OCI-LY7 (cell line): ENCODE measurements at regions not wholly inside any gene's neighbourhood (a gene's known extent, or its start where the extent isn't known, plus 50 kb on each side); places are given as distances from the start of the nearest gene placed in this dataset.

Experiments used
- BruUV-seq: library from RNA; stranded (reverse); fragments of 400-500 nt; replicated peaks from 2 replicates; lab custom pipeline; 2021; lab: Mats Ljungman, UMichigan
- CTCF ChIA-PET: fragments of 300-600 bp; sonication (Branson Sonifier 250); formaldehyde crosslinking; loops from one replicate; lab custom pipeline; 2022; ENCODE audit warnings: antibody characterized with exemption; ENCODE audit not compliant: unreplicated experiment; lab: Charles Lee
- POLR2A ChIA-PET: fragments of 300-600 bp; sonication (Branson Sonifier 250); formaldehyde crosslinking; loops from one replicate; lab custom pipeline; 2022; ENCODE audit warnings: antibody characterized with exemption; lab: Charles Lee
- DNase-seq: peaks from one replicate; pipeline ENCODE4 v3.0.0-alpha.2; 2015; ENCODE audit warnings: low spot score
- H2AFZ ChIP-seq: fragments of 200-600 bp; sonication (generic), shearing (Covaris generic); 2 replicates; pipeline ENCODE4 v1.6.1; 2014; ENCODE audit warnings: mild to moderate bottlenecking, antibody characterized with exemption, low read length, moderate library complexity
- H3K27ac ChIP-seq: fragments of 200-600 bp; sonication (generic); 2 replicates; pipeline ENCODE4 v1.5.1; 2014; ENCODE audit warnings: mixed run types, low read depth, mild to moderate bottlenecking, moderate library complexity, low read length, inconsistent platforms; ENCODE audit not compliant: poor library complexity, severe bottlenecking
- H3K36me3 ChIP-seq: fragments of 200-600 bp; sonication (generic); 2 replicates; pipeline ENCODE4 v1.6.1; 2014; ENCODE audit warnings: mild to moderate bottlenecking, antibody characterized with exemption, low read length, moderate library complexity, mixed read lengths; ENCODE audit not compliant: insufficient read depth
- H3K4me1 ChIP-seq: fragments of 200-600 bp; sonication (generic); 2 replicates; pipeline ENCODE4 v1.5.1; 2014; ENCODE audit warnings: mild to moderate bottlenecking, low read length; ENCODE audit not compliant: insufficient read depth, poor library complexity, severe bottlenecking
- H3K4me2 ChIP-seq: fragments of 200-600 bp; sonication (generic); 2 replicates; pipeline ENCODE4 v1.6.1; 2014; ENCODE audit warnings: mild to moderate bottlenecking, low read length
- H3K4me3 ChIP-seq: fragments of 200-600 bp; sonication (generic); 2 replicates; pipeline ENCODE4 v1.5.1; 2014; ENCODE audit warnings: mild to moderate bottlenecking, low read depth, low read length; ENCODE audit not compliant: poor library complexity, severe bottlenecking
- H3K79me2 ChIP-seq: fragments of 200-600 bp; sonication (generic); 2 replicates; pipeline ENCODE4 v1.6.1; 2016; ENCODE audit warnings: low read depth, mild to moderate bottlenecking, low read length, moderate library complexity, mixed read lengths; ENCODE audit not compliant: insufficient read depth
- H3K9me2 ChIP-seq: fragments of 200-600 bp; sonication (generic); 2 replicates; pipeline ENCODE4 v1.6.1; 2016; ENCODE audit warnings: mild to moderate bottlenecking, low read length, mixed read lengths; ENCODE audit not compliant: insufficient read depth
- H3K9me3 ChIP-seq: fragments of 200-600 bp; sonication (generic); 2 replicates; pipeline ENCODE4 v1.6.1; 2014; ENCODE audit warnings: mild to moderate bottlenecking, mixed run types, low read length, mixed read lengths
- H4K20me1 ChIP-seq: fragments of 200-600 bp; sonication (generic); 2 replicates; pipeline ENCODE4 v1.6.1; 2014; ENCODE audit warnings: mild to moderate bottlenecking, antibody characterized with exemption, low read length, moderate library complexity, mixed read lengths; ENCODE audit not compliant: insufficient read depth
- EZH2phosphoT487 ChIP-seq: fragments of 200-600 bp; sonication (generic); IDR thresholded peaks from 2 replicates; pipeline ENCODE4 v1.6.1; 2018; ENCODE audit warnings: low read depth, borderline replicate concordance, mild to moderate bottlenecking, mixed run types, antibody characterized with exemption, low read length, moderate library complexity, mixed read lengths
- intact Hi-C: fragments of 100-400 bp; cut with micrococcal nuclease; formaldehyde crosslinking; loops from one replicate; pipeline ENCODE4 v1.10.0; 2022; ENCODE audit not compliant: unreplicated experiment
- TF ChIP-seq, protein P1 (sequence below): fragments of 200-600 bp; sonication (generic); conservative IDR thresholded peaks from 2 replicates; pipeline ENCODE4 v1.5.1; 2014; ENCODE audit warnings: mild to moderate bottlenecking, antibody characterized with exemption, low read length, moderate library complexity, mixed read lengths

DNA sequence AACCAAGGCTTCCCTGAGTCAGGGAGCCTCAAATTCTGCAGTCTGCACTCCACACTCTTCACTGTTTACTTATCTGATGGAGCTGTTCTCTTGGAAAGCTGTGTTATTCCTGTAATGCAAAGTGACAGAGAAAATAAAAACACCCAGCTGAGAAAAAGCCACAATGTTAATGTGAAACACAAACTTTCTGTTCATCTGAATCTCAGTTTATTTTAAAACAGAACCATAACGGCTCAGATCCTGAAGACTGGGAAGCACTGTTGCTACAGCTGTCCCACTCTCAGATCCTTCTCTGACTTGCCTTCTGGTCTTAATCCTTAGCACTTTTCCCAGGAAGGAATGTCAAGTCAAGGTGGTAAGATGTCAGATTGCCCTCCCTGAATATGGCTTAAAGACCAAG lies 736.6 kb downstream of the DHX35 start:
- H3K9me2 ChIP-seq, result no peaks in the 10 kb centered on the region
- H3K4me3 ChIP-seq, result no peak overlapping the region
- H3K9me3 ChIP-seq, result no peaks in the 10 kb centered on the region
- ChIA-PET CTCF (no interaction called here), POLR2A (no interaction called here)
- H2AFZ ChIP-seq, result no peak overlapping the region
- no peak overlapping the region for H3K27ac ChIP-seq
- no peaks in the 10 kb centered on the region for H3K4me1 ChIP-seq
- no peak for DNase-seq
- no peak for TF ChIP-seq EZH2phosphoT487
- TF ChIP-seq, protein P1, sequence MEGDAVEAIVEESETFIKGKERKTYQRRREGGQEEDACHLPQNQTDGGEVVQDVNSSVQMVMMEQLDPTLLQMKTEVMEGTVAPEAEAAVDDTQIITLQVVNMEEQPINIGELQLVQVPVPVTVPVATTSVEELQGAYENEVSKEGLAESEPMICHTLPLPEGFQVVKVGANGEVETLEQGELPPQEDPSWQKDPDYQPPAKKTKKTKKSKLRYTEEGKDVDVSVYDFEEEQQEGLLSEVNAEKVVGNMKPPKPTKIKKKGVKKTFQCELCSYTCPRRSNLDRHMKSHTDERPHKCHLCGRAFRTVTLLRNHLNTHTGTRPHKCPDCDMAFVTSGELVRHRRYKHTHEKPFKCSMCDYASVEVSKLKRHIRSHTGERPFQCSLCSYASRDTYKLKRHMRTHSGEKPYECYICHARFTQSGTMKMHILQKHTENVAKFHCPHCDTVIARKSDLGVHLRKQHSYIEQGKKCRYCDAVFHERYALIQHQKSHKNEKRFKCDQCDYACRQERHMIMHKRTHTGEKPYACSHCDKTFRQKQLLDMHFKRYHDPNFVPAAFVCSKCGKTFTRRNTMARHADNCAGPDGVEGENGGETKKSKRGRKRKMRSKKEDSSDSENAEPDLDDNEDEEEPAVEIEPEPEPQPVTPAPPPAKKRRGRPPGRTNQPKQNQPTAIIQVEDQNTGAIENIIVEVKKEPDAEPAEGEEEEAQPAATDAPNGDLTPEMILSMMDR, result no peak
- intact Hi-C loops, result no loop called here
- no peaks in the 10 kb centered on the region for H3K36me3 ChIP-seq
- no peaks in the 10 kb centered on the region for H3K79me2 ChIP-seq
- H4K20me1 ChIP-seq, result no peaks in the 10 kb centered on the region
- no peak overlapping the region for H3K4me2 ChIP-seq
- BruUV-seq, result no TSS peak

DNA sequence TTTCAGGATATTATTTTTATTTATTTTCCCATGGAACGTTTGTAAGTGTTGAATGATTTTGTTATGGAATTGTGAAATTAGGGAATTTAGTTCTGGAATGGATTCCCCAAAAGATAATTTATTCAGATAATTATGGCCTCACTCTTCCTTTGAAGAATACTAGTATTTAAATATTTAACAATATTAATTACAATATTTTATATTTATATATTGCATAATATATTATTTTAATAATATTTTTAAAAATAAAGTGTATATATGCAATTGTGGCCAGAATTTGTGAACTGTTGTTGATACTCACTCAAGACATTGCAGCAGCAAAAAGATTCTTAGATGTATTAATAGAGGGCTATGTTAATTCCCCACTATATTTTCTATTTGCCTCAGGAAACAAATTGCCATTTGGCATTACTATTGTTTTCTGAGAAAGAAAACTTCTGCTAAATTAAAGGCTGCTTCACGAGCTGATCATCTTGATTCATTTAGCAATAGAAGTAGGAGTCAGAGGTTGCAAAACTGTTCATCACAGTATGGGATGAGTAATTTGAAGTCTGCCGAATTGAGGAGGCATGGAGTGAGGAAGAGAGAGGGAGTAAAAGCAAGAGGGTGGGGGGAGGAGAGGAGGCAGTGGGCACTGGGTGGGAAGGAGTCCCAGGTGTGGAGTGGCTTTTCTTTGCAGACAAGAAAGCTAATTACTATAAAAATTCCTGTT lies 729.2 kb downstream of the DHX35 start:
- POLR2A ChIA-PET, result no interaction called here
- no peak overlapping the region for H3K4me2 ChIP-seq
- no peak for DNase-seq
- no peaks in the 10 kb centered on the region for H3K9me2 ChIP-seq
- H3K9me3 ChIP-seq, result no peaks in the 10 kb centered on the region
- H4K20me1 ChIP-seq, result no peaks in the 10 kb centered on the region
- intact Hi-C loops, result no loop called here
- no peaks in the 10 kb centered on the region for H3K79me2 ChIP-seq
- BruUV-seq, result no TSS peak
- no peak overlapping the region for H3K4me3 ChIP-seq
- no peak overlapping the region for H3K27ac ChIP-seq
- CTCF ChIA-PET, result no interaction called here
- H2AFZ ChIP-seq, result no peak overlapping the region
- H3K36me3 ChIP-seq, result no peaks in the 10 kb centered on the region
- no peak for TF ChIP-seq EZH2phosphoT487
- TF ChIP-seq, protein P1, result no peak
- H3K4me1 ChIP-seq, result no peaks in the 10 kb centered on the region

DNA sequence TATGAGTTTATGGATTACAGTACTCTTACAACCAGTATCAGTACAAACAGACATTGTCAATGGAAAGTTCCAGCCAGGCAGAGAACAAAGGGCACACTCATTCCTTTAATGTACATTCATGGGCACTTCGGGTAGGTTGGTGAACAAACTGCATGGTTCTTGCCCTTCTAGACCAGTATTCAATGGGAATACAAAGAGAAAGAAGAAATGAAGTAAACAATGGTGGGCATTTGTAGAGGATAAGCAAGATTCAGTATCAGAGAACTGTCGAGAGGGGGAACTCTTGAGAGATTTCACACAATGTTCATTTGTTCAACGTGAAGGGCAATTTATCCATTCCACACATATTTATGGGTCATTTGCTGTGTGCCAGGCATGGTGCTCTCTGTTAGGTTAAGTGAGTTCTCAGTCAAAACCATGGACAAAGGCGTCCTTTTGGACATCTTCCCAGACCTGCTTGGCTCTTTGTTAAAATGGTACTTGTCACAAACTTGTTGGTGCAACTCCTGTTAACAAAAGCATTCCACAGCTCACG lies 714.8 kb downstream of the DHX35 start:
- H3K4me3 ChIP-seq, result no peak overlapping the region
- TF ChIP-seq, protein P1, result peak; percentile 57
- TF ChIP-seq EZH2phosphoT487, result no peak
- ChIA-PET POLR2A (interaction anchor here (0.6 to 0.7 kb wide), 2 partner anchors 16 to 743 kb away, joined by 3 read pairs; no protein-coding TSS in a partner anchor), CTCF (no interaction called here)
- H4K20me1 ChIP-seq, result no peaks in the 10 kb centered on the region
- no peaks in the 10 kb centered on the region for H3K9me3 ChIP-seq
- no TSS peak for BruUV-seq
- no peak overlapping the region for H3K27ac ChIP-seq
- no peaks in the 10 kb centered on the region for H3K36me3 ChIP-seq
- no peak overlapping the region for H3K4me2 ChIP-seq
- no peak for DNase-seq
- H3K9me2 ChIP-seq, result no peaks in the 10 kb centered on the region
- no peak overlapping the region for H2AFZ ChIP-seq
- H3K4me1 ChIP-seq, result no peaks in the 10 kb centered on the region
- no peaks in the 10 kb centered on the region for H3K79me2 ChIP-seq
- intact Hi-C loops, result no loop called here
